ENCODE measurements at regions not wholly inside any gene's neighbourhood (a gene's known extent, or its start where the extent isn't known, plus 50 kb on each side); places are given as distances from the start of the nearest gene placed in this dataset.

- TF ChIP-seq RAD21 (conservative IDR thresholded peaks at IDR 0.05 in 1 of 2, IDR thresholded peaks at IDR 0.05 in 1 of 2) (no peak), MAFK (IDR thresholded peaks at IDR 0.05; ENCODE audit: partially characterized antibody) (no peak), CHD4 (IDR thresholded peaks at IDR 0.05; ENCODE audit: borderline replicate concordance) (no peak), EP300 (IDR thresholded peaks at IDR 0.05) (no peak), CTCF (IDR thresholded peaks at IDR 0.05) (no peak), ELK1 (IDR thresholded peaks at IDR 0.05; ENCODE audit: low read depth, low read length) (no peak), PHF8 (IDR thresholded peaks at IDR 0.05; ENCODE audit: borderline replicate concordance, low read depth) (no peak), POLR2A (IDR thresholded peaks at IDR 0.05; ENCODE audit: low read length) (no peak), NFE2L2 (conservative IDR thresholded peaks at IDR 0.05; ENCODE audit: low read length) (no peak)
- TF ChIP-seq, protein P1, sequence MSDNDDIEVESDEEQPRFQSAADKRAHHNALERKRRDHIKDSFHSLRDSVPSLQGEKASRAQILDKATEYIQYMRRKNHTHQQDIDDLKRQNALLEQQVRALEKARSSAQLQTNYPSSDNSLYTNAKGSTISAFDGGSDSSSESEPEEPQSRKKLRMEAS (IDR thresholded peaks at IDR 0.05): no peak
- TF ChIP-seq, protein P2, sequence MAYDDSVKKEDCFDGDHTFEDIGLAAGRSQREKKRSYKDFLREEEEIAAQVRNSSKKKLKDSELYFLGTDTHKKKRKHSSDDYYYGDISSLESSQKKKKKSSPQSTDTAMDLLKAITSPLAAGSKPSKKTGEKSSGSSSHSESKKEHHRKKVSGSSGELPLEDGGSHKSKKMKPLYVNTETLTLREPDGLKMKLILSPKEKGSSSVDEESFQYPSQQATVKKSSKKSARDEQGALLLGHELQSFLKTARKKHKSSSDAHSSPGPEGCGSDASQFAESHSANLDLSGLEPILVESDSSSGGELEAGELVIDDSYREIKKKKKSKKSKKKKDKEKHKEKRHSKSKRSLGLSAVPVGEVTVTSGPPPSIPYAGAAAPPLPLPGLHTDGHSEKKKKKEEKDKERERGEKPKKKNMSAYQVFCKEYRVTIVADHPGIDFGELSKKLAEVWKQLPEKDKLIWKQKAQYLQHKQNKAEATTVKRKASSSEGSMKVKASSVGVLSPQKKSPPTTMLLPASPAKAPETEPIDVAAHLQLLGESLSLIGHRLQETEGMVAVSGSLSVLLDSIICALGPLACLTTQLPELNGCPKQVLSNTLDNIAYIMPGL (CRISPR knock-in tag; IDR thresholded peaks at IDR 0.05; ENCODE audit: borderline replicate concordance): no peak
Observed at GRCh38 chr11:25787416-25787815, 544.5 kb upstream of the ANO3 start.

All from A549 (cell line).